GM18520 (cell line): ENCODE measurements at regions not wholly inside any gene's neighbourhood (a gene's known extent, or its start where the extent isn't known, plus 50 kb on each side); places are given as distances from the start of the nearest gene placed in this dataset.

Experiments used
- ATAC-seq: cut with Tn5 transposase; IDR thresholded peaks from one replicate; pipeline ENCODE4 v1.9.1; 2021; ENCODE audit not compliant: unreplicated experiment

- ATAC-seq = no peak
Measured at GRCh38 chr17:63240106-63240505, 206.0 kb downstream of the CYB561 start.

GRCh38 chr17:63246344-63246743 lies 199.8 kb downstream of the CYB561 start:
- no peak for ATAC-seq

DNA sequence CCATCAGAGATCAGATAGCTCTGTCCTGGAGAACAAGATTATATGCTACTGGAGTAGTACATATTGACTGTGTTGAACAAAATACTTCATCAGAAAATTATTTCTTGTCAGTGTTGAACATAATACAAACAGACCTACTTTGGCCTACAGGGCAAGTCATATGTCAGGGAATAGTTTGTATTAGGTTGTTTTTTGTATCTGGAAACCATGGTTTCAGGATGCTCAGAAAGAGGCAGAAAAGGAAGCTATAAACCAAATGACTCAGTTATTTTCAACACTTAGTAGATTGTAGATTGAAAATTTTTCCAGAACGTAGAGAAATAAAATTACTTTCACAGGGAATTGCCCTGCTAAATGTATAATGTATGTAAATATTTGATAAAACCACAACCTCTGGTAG lies 198.4 kb downstream of the CYB561 start:
- ATAC-seq = no peak

- ATAC-seq = no peak
Measured at GRCh38 chr17:63249256-63250004, 196.7 kb downstream of the CYB561 start.

- ATAC-seq = no peak
Measured at GRCh38 chr17:63250830-63251229, 195.3 kb downstream of the CYB561 start.

DNA sequence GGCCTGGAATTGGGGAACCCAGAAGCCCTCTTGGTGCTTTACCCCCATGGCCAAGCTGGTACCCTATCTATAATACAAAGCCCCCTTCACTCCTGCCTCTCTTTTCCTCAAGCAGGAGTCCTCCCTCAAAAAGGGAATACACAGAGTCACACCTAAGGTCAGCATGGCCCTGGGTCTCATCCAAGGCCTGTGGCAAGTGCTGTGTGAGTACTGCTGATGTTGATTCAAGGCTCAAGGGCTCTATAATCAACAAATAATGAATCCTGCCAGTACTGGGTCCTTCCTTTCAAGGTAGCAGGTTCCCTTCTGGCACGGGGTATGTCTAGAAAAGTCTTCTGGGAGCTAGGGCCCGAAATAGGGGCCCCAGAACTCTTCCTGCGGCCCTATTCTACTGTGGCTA lies 187.3 kb downstream of the CYB561 start:
- no peak for ATAC-seq

DNA sequence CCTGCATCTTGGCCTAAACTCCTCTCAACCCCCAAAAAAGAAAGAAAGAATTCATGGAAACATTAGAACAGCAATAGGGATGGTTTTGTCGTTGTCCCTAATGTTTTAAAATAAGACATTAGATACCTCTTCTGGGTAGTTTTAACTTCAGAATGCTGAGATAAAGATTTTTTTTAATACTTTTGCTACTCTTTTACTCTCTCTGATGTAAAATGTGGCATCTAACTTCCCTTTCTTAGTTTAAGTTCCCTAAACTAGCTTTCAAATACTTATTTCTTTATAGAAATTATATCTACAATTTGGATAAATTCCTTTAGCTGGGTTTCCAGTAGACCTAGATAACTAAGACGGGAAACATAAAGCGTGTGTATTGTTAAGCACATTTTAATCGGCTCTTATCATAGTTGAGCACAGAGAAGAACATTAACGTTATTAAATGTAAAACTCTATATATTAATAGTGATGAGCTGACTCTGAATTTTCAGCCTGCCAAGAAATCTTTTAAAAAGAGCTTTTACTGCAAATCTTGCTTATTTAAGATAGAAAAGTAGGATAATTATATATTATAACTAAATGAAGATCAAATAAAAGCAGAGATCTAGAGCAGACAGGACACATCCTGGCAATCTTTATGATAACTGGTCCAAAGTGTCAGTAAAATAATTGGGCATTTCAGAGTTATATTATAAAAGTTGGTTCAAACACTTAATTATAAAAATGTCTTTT lies 183.2 kb downstream of the CYB561 start:
- no peak for ATAC-seq

DNA sequence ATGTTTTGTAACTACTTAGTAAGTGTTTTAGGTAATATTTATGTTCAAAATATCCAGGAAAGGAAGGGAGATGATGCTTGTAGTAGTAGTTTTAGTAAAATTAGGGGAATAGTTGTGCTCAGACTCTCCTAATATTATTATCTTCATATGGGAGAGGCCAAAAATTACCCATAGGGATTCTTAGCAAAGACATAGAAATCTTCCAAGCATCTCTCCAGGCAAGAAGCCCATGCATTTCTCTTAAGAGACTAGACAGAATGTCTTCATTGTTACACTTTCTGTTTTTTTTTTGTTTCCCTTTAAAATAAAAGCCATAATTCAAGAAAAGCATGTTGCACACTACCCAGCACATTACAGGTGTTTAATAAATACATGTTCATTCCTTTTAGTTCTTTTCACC lies 180.6 kb downstream of the CYB561 start:
- ATAC-seq = no peak

GRCh38 chr17:63267846-63268245 lies 178.3 kb downstream of the CYB561 start:
- ATAC-seq = no peak

DNA sequence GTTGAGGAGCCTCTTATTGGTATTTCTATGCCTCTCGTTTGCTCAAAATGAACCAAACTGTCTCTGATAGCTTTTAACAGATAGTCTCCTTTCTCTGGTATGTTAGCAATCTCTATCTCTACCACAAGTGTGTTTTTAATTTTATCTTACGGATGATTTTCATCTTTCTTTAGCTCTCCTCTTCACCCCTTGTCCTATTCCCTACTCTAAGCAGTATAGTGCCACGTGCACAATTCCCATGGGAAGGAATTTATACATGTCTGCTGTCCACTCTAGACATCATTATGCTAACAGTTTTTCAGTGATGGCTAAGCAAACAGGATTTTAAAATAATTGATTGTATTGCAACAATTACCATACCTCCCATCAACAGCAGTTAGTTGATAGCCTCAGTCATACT lies 177.3 kb downstream of the CYB561 start:
- ATAC-seq = no peak

DNA sequence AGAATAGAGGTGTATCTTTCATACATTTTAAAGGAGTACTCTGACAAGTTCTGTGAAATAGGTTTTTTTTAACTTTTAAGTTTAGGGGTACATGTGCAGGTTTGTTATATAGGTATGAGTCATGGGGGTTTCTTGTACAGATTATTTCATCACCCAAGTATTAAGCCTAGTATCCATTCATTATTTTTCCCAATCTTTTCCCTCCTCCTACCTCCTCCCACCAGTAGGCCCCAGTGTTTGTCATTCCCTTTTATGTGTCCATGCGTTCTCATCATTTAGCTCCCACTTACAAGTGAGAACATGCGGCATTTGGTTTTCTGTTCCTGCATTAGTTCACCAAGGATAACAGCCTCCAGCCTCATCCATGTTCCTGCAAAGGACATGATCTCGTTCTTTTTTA lies 175.5 kb downstream of the CYB561 start:
- no peak for ATAC-seq

DNA sequence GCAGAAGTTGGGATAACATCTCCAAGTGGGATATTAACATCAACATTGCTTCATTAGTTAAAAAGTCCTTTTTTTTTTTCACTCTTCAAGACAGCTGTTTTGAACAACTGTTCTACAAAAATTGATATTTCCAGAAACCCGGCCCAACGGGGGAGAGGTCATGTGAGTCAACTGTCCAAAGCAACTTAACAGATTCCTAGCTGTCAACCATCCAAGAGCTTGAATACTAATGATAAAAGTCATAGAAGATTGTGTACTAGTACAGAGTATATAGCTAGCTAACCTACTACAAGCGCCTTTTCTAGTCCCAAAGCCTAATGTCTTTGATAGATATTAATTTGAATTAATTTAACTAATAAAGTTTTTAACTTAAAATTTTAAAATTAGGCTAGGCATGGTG lies 172.0 kb downstream of the CYB561 start:
- ATAC-seq = no peak

GRCh38 chr17:63275318-63275970 lies 170.7 kb downstream of the CYB561 start:
- ATAC-seq = no peak

- ATAC-seq = no peak
Measured at GRCh38 chr17:63275971-63276745, 169.9 kb downstream of the CYB561 start.

GRCh38 chr17:63276821-63277220 lies 169.3 kb downstream of the CYB561 start:
- ATAC-seq = no peak

- ATAC-seq = no peak
Measured at GRCh38 chr17:63277629-63278028, 168.5 kb downstream of the CYB561 start.

DNA sequence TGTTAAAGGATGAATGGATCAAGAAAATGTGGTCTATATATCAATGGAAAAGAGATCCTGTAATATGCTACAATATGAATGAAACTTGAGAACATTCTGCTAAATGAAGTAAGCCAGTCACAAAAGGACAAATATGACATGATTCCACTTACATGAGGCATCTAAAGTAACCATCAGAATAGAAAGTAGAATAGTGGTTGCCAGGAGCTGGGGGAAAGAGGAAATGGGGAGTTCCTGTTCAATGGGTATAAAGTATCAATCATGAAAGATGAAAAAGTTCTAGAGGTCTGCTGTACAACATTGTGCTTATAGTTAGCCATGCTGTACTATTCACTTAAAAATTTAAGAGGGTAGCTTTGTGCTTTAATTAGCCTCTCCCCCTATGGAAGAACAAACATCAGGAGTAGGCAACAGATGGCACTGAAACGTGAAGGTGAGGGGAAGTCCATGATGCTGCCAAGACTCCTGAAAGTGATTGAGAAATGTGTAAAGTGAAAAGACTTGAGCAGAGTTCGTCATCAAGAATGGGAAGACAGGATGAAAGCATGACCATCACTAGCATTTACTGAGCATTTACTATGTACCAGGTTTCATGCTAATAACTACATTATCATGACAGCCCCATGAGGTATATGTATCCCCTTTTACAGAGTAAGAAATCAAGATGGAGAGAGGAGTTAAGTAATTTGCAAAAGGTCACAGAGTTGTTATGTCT lies 167.2 kb downstream of the CYB561 start:
- no peak for ATAC-seq

DNA sequence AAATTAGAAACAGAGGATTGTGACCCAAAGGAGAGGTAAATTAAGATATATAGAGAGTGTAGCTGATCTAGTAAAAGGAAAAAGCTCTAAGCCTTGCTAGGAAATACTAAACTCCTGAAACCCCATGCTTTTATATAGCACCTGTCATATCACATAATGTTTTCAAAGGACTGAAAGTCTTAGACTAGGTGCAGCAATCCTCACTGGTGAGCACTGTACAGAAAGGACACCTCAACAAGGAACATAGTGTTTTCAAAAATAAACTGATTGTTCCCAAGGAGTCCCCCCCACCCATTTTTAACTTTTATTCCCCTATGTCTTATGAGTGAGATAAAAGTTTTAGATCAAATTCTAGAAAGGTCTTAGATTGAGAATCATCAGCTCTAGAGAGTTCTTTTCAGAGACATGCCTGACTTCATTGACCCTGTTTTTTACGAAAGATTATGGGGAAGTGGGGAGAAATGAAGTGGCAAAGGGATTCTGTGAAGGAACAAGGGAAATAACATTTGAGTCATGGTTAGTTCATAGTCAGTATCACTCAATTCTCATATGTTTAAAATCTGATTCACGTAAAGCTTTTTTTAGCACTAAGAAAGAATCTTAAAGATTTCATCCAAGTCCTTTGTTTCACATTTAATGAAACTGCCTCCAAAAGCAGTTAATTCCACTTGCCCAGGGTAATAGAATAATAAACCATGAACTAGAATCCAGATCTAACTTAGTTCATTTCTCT lies 166.4 kb downstream of the CYB561 start:
- ATAC-seq = no peak

GRCh38 chr17:63282455-63282854 lies 163.7 kb downstream of the CYB561 start:
- ATAC-seq = peak; percentile 53

- no peak for ATAC-seq
Measured at GRCh38 chr17:63285551-63285950, 160.6 kb downstream of the CYB561 start.
